ENCODE measurements at regions not wholly inside any gene's neighbourhood (a gene's known extent, or its start where the extent isn't known, plus 50 kb on each side); places are given as distances from the start of the nearest gene placed in this dataset.

DNA sequence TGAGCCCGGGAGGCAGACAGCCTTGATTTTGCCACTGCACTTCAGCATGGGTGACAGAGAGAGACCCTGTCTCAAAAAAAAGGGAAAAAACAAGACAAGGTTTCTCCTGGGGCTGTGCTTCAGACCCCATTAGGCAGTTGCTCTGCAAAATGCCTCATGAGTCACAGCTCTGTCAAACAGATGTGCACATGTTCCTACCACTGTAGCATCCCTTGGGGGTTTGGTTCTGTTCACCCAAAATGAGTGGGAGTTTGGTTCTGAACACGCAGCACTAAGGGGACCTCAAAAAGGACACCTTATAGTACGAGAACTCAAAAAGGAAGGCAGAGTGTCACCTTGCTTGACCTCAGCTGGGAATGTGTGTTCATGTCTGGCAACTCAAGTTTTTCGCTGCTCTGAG, 134.9 kb downstream of the RPIA start:
- no peak for TF ChIP-seq CTCF (IDR thresholded peaks at IDR 0.05; ENCODE audit: insufficient read depth, low read depth, low read length, missing control alignments)
- DNase-seq (ENCODE audit: low read depth), result peak; percentile 3

GRCh38 chr2:88827821-88828220, 136.3 kb downstream of the RPIA start:
- TF ChIP-seq CTCF (IDR thresholded peaks at IDR 0.05; ENCODE audit: insufficient read depth, low read depth, low read length, missing control alignments), result no peak
- no peak for DNase-seq (ENCODE audit: low read depth)

More for the DNA sequence above, 134.9 kb downstream of the RPIA start:
- no peak overlapping the region for H3K4me3 ChIP-seq (ENCODE audit: low read length)

DNA sequence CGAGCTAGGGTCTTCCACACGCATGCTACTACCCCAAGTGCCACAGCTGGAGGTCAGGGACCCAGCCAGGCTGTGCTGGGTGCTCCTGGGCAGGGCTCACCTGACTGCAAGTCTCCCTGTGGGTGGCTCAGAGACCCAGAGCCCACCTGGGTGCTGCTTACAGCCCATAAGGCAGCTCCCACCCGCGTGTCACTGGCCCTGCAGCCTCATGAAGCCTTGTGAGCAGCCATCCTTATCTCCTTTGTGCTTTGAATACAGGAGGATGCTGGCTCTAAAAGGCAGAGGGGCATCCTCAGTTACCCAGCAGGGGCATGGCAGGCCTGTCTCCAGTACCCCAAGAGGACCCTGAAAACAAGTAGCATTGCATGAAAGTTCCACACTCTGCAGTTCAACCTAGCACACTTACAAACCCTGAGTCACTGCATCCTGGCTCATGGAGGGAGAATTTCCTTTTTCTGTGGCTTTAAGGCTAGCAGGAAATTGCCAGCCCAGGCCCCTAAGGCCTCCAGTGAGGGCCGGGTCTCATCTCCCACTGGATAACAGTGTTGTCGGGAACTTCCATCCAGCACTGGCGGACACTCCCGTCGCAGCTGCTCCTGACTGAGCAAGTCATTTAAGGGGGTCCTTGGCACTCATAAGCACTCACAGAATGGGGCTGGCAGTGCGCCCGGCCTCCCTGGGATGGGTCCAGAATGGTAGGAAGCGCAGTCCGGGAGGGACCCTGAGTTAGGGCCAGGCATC, 137.1 kb downstream of the RPIA start:
- TF ChIP-seq CTCF (IDR thresholded peaks at IDR 0.05; ENCODE audit: insufficient read depth, low read depth, low read length, missing control alignments), result no peak
- no peak overlapping the region for H3K4me3 ChIP-seq (ENCODE audit: low read length)
- DNase-seq (ENCODE audit: low read depth), result peak; percentile 43

More at GRCh38 chr2:88827821-88828220, 136.3 kb downstream of the RPIA start:
- no peak overlapping the region for H3K4me3 ChIP-seq (ENCODE audit: low read length)

DNA sequence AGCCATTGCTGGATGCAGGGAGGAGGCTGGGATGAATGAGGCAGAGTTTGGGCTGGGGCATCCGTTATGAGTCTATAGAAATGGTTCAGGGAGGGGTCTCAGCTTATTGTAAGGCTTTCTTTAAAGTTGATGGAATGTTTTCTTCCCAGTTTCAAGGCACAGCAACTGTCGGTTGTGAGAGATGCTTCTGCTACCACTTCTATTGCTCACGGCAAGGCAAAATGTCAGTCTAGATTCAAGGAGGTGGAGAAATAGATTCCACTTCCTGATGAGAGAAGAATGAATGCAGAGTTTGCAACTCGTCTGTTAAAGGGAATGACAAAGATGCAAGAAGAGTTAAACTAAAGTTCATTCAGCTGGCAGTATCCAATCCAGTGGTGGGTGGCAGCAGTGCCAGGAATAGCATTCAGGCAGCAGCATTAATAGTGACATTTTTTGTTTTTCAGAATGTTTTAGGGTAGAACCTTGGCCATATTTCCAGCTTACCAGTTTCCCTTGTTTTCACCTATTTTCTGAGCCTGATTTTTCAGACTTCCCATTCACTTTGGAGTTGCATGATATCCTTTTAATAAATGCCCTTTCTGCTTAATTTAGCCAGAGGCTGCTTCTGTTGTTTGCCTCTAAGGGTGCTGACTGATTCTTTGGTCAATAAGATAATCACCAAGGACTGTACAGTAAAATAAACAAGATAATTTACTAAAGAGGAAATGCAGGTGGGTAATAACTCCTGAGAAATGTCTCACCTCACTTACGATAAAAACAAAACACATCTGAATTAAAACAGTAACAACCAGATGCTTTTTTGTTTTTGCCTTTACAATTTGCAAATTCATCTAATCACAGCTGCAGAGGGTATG, 138.4 kb downstream of the RPIA start:
- no peak for TF ChIP-seq CTCF (IDR thresholded peaks at IDR 0.05; ENCODE audit: insufficient read depth, low read depth, low read length, missing control alignments)

GRCh38 chr2:88831071-88831791, 139.8 kb downstream of the RPIA start:
- DNase-seq (ENCODE audit: low read depth), result peak; percentile 55
- H3K4me3 ChIP-seq (ENCODE audit: low read length), result no peak overlapping the region
- TF ChIP-seq CTCF (IDR thresholded peaks at IDR 0.05; ENCODE audit: insufficient read depth, low read depth, low read length, missing control alignments), result no peak

More for the DNA sequence above, 138.4 kb downstream of the RPIA start:
- H3K4me3 ChIP-seq (ENCODE audit: low read length), result no peak overlapping the region
- no peak for DNase-seq (ENCODE audit: low read depth)

- no peak overlapping the region for H3K4me3 ChIP-seq (ENCODE audit: low read length)
- peak; percentile 56 for TF ChIP-seq CTCF (IDR thresholded peaks at IDR 0.05; ENCODE audit: insufficient read depth, low read depth, low read length, missing control alignments)
- peak; percentile 37 for DNase-seq (ENCODE audit: low read depth)
Observed at GRCh38 chr2:88831792-88832248, 140.3 kb downstream of the RPIA start.
